ENCODE measurements at regions not wholly inside any gene's neighbourhood (a gene's known extent, or its start where the extent isn't known, plus 50 kb on each side); places are given as distances from the start of the nearest gene placed in this dataset.

DNA sequence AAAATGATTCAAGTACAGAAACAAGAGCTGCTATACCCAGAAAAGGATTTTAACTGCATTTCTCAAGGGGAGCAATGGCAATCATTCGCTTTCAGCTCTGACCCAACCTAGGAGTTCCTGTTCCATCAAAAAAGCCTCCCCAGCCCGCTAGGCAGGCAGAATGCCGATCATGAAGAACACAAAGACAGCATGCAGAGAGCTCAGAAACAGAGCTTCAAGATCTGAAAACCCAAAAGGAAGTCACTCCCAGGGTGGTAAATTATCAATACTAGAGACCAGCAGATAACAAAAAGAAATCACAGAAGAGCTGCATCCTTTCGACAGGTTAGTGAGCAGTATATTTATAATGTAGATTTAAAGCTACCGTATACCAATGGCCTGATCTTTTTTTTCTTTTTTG is 84.8 kb upstream of the CRIM1 start:
- Histone ChIP-seq H3K9me3 (ENCODE audit: control insufficient read depth in 4 of 4, low read length in 3 of 4) (no peaks in the 10 kb centered on the region), H3K4me3 (ENCODE audit: low read depth in 1 of 3, low read length in 3 of 3) (no peak overlapping the region), H3K36me3 (ENCODE audit: control insufficient read depth in 4 of 4, insufficient read depth in 3 of 4, low read depth in 1 of 4, low read length in 3 of 4) (no peaks in the 10 kb centered on the region), H3K27ac (ENCODE audit: low read depth in 1 of 2, low read length in 2 of 2) (no peak overlapping the region), H3K27me3 (ENCODE audit: control insufficient read depth in 4 of 4, insufficient read depth in 4 of 4, low read length in 3 of 4) (peaks cover 0 to 2% (median 0%) of the 10 kb centered on the region in 4 donors), H3K4me1 (ENCODE audit: control insufficient read depth in 4 of 4, insufficient read depth in 4 of 4, low read length in 3 of 4) (no peaks in the 10 kb centered on the region), H3K9ac (ENCODE audit: low read depth in 1 of 2, low read length in 2 of 2) (no peak overlapping the region)
- 59% methylated on average over 5 of the region's 5 CpGs for whole genome bisulfite sequencing
- no peak for DNase-seq (ENCODE audit: low spot score)
- TF ChIP-seq EGR1 (IDR thresholded peaks at IDR 0.05; ENCODE audit: low read depth in 2 of 2) (no peak), GABPA (IDR thresholded peaks at IDR 0.05 in 1 of 2, conservative IDR thresholded peaks at IDR 0.05 in 1 of 2) (no peak), RXRA (IDR thresholded peaks at IDR 0.05) (no peak), TAF1 (conservative IDR thresholded peaks at IDR 0.05) (no peak), REST (IDR thresholded peaks at IDR 0.05) (no peak), ZBTB33 (IDR thresholded peaks at IDR 0.05) (no peak), JUND (IDR thresholded peaks at IDR 0.05) (no peak), FOXA2 (IDR thresholded peaks at IDR 0.05) (no peak), HNF4G (IDR thresholded peaks at IDR 0.05) (no peak), YY1 (IDR thresholded peaks at IDR 0.05) (no peak), CTCF (IDR thresholded peaks at IDR 0.05; ENCODE audit: low read depth, low read length, missing input control) (no peak), FOXA1 (IDR thresholded peaks at IDR 0.05) (no peak)
- TF ChIP-seq, protein P1, sequence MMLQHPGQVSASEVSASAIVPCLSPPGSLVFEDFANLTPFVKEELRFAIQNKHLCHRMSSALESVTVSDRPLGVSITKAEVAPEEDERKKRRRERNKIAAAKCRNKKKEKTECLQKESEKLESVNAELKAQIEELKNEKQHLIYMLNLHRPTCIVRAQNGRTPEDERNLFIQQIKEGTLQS (IDR thresholded peaks at IDR 0.05): no peak

GRCh38 chr2:36267194-36267593 is 88.4 kb upstream of the CRIM1 start:
- WGBS: 95% methylated on average over 1 of the region's 1 CpG
- no peaks in the 10 kb centered on the region for H3K27me3 ChIP-seq (ENCODE audit: control insufficient read depth in 4 of 4, insufficient read depth in 4 of 4, low read length in 3 of 4)
- H3K4me3 ChIP-seq (ENCODE audit: low read depth in 1 of 3, low read length in 3 of 3): no peak overlapping the region
- TF ChIP-seq YY1 (IDR thresholded peaks at IDR 0.05) (no peak), EGR1 (IDR thresholded peaks at IDR 0.05; ENCODE audit: low read depth in 2 of 2) (no peak), TAF1 (conservative IDR thresholded peaks at IDR 0.05) (no peak), MAX (IDR thresholded peaks at IDR 0.05) (no peak), FOXA2 (IDR thresholded peaks at IDR 0.05) (no peak), CTCF (IDR thresholded peaks at IDR 0.05; ENCODE audit: low read depth, low read length, missing input control) (no peak), REST (IDR thresholded peaks at IDR 0.05) (no peak), RXRA (IDR thresholded peaks at IDR 0.05) (no peak), JUND (IDR thresholded peaks at IDR 0.05) (no peak), SP1 (IDR thresholded peaks at IDR 0.05) (no peak), HNF4G (IDR thresholded peaks at IDR 0.05) (no peak), NR2F2 (IDR thresholded peaks at IDR 0.05) (no peak)
- TF ChIP-seq, protein P1 (IDR thresholded peaks at IDR 0.05): no peak

More at GRCh38 chr2:36267194-36267593, 88.4 kb upstream of the CRIM1 start:
- H3K9me3 ChIP-seq (ENCODE audit: control insufficient read depth in 4 of 4, low read length in 3 of 4): no peaks in the 10 kb centered on the region
- H3K4me1 ChIP-seq (ENCODE audit: control insufficient read depth in 4 of 4, insufficient read depth in 4 of 4, low read length in 3 of 4): no peaks in the 10 kb centered on the region
- H3K27ac ChIP-seq (ENCODE audit: low read depth in 1 of 2, low read length in 2 of 2): no peak overlapping the region
- H3K9ac ChIP-seq (ENCODE audit: low read depth in 1 of 2, low read length in 2 of 2): no peak overlapping the region
- no peak for DNase-seq (ENCODE audit: low spot score)
- no peaks in the 10 kb centered on the region for H3K36me3 ChIP-seq (ENCODE audit: control insufficient read depth in 4 of 4, insufficient read depth in 3 of 4, low read depth in 1 of 4, low read length in 3 of 4)
